MCF 10A (cell line): ENCODE measurements at regions not wholly inside any gene's neighbourhood (a gene's known extent, or its start where the extent isn't known, plus 50 kb on each side); places are given as distances from the start of the nearest gene placed in this dataset.

Experiments used
- BruUV-seq: library from RNA; stranded (reverse); fragments of 400-500 nt; replicated peaks from 2 replicates; lab custom pipeline; 2021; lab: Mats Ljungman, UMichigan
- CTCF ChIA-PET: fragments of 300-600 bp; sonication (Branson Sonifier 250); formaldehyde crosslinking; extraction: SDS; loops from one replicate; lab custom pipeline; 2021; ENCODE audit warnings: antibody characterized with exemption, inconsistent platforms; lab: Yijun Ruan, JAX
- POLR2A ChIA-PET: fragments of 300-600, 350-650 bp; sonication (Branson Sonifier 250); formaldehyde crosslinking; extraction: SDS; loops from one replicate; lab custom pipeline; 2020; ENCODE audit warnings: antibody characterized with exemption, inconsistent platforms; lab: Yijun Ruan, JAX
- DNase-seq: peaks from one replicate; pipeline ENCODE4 v3.0.0-alpha.2; 2018; ENCODE audit not compliant: unreplicated experiment
- H3K27ac Mint-ChIP-seq: one replicate; pipeline ENCODE4 v1.8.0; 2022; ENCODE audit warnings: mild to moderate bottlenecking, low read depth, mixed read lengths; ENCODE audit not compliant: unreplicated experiment
- H3K27me3 Mint-ChIP-seq: one replicate; pipeline ENCODE4 v1.8.0; 2022; ENCODE audit warnings: mixed read lengths; ENCODE audit not compliant: insufficient read depth, unreplicated experiment
- H3K36me3 Mint-ChIP-seq: one replicate; pipeline ENCODE4 v1.8.0; 2022; ENCODE audit warnings: mild to moderate bottlenecking, moderate library complexity, mixed read lengths; ENCODE audit not compliant: insufficient read depth, unreplicated experiment
- H3K4me1 Mint-ChIP-seq: one replicate; pipeline ENCODE4 v1.8.0; 2022; ENCODE audit warnings: mixed read lengths; ENCODE audit not compliant: insufficient read depth, unreplicated experiment
- H3K4me3 Mint-ChIP-seq: one replicate; pipeline ENCODE4 v1.8.0; 2022; ENCODE audit warnings: mild to moderate bottlenecking, moderate library complexity, mixed read lengths; ENCODE audit not compliant: unreplicated experiment
- H3K9me3 Mint-ChIP-seq: one replicate; pipeline ENCODE4 v1.8.0; 2022; ENCODE audit warnings: mixed read lengths; ENCODE audit not compliant: unreplicated experiment
- intact Hi-C: fragments of 100-400 bp; cut with micrococcal nuclease; formaldehyde crosslinking; loops from 2 replicates; pipeline ENCODE4 v1.14.1; 2022
- TF ChIP-seq, protein P1 (sequence below): fragments of 200-600 bp; IDR thresholded peaks from one replicate; pipeline ENCODE4 v1.8.0; 2022; ENCODE audit warnings: antibody characterized with exemption, mild to moderate bottlenecking; ENCODE audit not compliant: unreplicated experiment

DNA sequence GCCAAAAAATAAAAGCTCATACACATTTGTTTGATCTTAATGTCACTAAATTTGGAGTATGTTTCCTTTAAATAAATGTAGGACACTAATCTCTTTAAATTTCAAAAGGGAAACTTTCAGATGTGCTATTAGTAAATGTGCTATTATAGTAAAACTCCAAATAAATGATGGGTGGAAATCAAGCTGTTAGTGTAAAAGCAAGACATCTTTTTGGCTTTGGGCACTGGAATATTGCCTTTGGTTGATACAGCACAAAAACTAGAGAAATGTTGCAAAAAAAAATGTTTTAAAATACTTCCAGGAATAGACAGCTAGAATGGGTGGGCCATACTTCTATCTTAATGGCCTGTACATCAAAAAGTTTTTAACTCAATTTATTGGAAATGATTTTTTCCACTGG, 151.6 kb downstream of the FBXO8 start:
- ChIA-PET POLR2A (interaction anchor here (0.8 kb wide), 1 partner anchor 12 kb away, joined by 3 read pairs; no protein-coding TSS in a partner anchor), CTCF (interaction anchor here (0.7 to 0.8 kb wide), 2 partner anchors 21 to 142 kb away, joined by 3 read pairs; no protein-coding TSS in a partner anchor)
- BruUV-seq: no TSS peak
- Mint-ChIP-seq H3K36me3 (no peaks in the 10 kb centered on the region), H3K4me3 (no peak overlapping the region), H3K27me3 (peaks cover 80% of the 10 kb centered on the region), H3K27ac (no peak overlapping the region), H3K9me3 (no peaks in the 10 kb centered on the region), H3K4me1 (no peaks in the 10 kb centered on the region)
- intact Hi-C loops: no loop called here
- DNase-seq: no peak
- TF ChIP-seq, protein P1, sequence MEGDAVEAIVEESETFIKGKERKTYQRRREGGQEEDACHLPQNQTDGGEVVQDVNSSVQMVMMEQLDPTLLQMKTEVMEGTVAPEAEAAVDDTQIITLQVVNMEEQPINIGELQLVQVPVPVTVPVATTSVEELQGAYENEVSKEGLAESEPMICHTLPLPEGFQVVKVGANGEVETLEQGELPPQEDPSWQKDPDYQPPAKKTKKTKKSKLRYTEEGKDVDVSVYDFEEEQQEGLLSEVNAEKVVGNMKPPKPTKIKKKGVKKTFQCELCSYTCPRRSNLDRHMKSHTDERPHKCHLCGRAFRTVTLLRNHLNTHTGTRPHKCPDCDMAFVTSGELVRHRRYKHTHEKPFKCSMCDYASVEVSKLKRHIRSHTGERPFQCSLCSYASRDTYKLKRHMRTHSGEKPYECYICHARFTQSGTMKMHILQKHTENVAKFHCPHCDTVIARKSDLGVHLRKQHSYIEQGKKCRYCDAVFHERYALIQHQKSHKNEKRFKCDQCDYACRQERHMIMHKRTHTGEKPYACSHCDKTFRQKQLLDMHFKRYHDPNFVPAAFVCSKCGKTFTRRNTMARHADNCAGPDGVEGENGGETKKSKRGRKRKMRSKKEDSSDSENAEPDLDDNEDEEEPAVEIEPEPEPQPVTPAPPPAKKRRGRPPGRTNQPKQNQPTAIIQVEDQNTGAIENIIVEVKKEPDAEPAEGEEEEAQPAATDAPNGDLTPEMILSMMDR: no peak

DNA sequence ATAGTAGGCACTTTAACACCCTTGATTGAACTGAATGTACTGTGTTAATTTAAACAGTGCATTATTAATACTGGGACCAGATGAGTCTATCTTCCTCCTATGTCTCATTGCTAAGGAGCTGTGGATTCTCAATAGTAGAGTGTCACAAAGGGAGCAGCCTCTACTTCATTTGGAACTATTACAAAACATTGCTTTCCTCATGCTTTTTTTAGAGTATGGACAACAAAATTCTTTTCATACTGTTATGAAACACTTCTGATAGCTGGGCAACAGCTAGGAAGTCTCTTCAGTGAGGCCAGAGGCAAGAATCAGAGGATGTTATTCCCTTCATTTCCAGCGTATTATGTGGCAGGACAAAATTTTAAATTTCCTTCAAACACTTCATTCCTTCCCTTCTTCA, 160.8 kb downstream of the FBXO8 start:
- ChIA-PET POLR2A (no interaction called here), CTCF (interaction anchor here (0.6 to 2.0 kb wide), 5 partner anchors 9 to 702 kb away, joined by 3 to 9 read pairs (median 3); no protein-coding TSS in a partner anchor)
- Mint-ChIP-seq H3K4me3 (no peak overlapping the region), H3K27ac (no peak overlapping the region), H3K27me3 (peaks cover 86% of the 10 kb centered on the region), H3K4me1 (no peaks in the 10 kb centered on the region), H3K36me3 (no peaks in the 10 kb centered on the region), H3K9me3 (no peaks in the 10 kb centered on the region)
- TF ChIP-seq, protein P1: no peak
- BruUV-seq: no TSS peak
- intact Hi-C loops: no loop called here
- no peak for DNase-seq

DNA sequence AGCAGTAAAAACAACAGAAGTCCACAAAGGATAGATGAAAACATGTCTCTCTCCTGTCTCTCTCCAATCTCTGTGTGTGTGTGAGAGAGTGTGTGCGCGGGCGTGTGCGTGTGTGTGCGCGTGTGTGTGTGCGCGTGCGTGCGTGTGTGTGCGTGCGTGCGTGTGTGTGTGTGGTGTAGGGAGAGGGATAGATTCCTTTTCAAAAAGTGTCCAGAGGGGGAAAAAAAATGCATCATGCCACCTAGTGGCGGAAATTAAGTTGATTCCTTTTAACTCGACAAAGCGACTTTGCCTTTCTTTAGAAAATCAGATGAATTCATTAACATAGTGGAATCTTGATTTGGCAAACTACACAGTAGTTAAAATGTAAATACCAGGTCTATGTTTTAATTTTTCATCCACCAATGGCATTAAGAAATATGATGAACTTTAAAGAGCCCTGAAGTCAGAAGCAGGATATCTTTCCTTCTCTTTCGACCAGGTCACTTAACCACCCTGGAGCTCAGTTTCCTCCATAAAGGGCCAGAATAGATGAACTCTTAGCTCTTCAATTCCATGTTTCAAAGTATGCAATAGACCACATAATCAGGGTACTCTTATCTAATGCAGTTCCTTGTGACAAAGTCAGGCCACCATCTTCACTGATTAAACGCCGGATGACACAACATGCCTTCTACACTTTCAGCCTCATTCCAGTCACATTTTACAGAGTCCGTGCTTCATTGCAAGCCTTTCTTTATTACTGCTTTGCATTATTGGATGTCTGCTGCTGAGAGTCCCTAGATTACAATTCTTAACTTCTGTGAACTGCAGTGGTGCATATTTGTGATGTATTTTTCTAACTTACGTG, 162.8 kb downstream of the FBXO8 start:
- Mint-ChIP-seq H3K9me3 (no peaks in the 10 kb centered on the region), H3K27me3 (peaks cover 84% of the 10 kb centered on the region), H3K4me3 (peak overlapping the region; percentile 73), H3K36me3 (no peaks in the 10 kb centered on the region), H3K27ac (no peak overlapping the region), H3K4me1 (no peaks in the 10 kb centered on the region)
- BruUV-seq: no TSS peak
- ChIA-PET CTCF (interaction anchor here (0.6 to 2.0 kb wide), 27 partner anchors 9 to 707 kb away, joined by 3 to 21 read pairs (median 4); no protein-coding TSS in a partner anchor), POLR2A (interaction anchor here (0.8 kb wide), 1 partner anchor 11 kb away, joined by 3 read pairs; no protein-coding TSS in a partner anchor)
- TF ChIP-seq, protein P1: peak; percentile 32
- intact Hi-C loops: loop anchor here (1.0 kb wide), 2 partner anchors 614 to 700 kb away; no protein-coding TSS in a partner anchor
- DNase-seq: peak; percentile 66

DNA sequence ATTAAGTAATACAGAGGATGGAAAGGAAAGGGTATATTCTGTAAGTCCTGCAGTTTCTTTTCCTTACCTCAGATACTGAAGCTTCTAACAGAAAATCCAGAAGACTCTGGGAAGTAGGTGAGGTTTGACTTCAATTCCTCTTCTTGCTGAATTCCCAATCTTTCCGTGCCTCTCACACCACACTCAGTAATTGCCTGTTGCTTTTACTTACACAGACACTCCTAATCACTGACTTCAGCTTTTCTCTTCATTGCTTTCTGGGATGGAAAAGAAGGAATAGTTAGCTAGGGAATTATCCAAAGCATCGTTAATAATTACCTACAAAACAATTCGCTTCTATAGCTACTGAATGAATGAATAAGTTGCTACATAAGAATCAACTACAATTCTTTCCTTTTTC, 163.6 kb downstream of the FBXO8 start:
- Mint-ChIP-seq H3K36me3 (no peaks in the 10 kb centered on the region), H3K4me3 (peak overlapping the region; percentile 73), H3K9me3 (no peaks in the 10 kb centered on the region), H3K4me1 (no peaks in the 10 kb centered on the region), H3K27me3 (peaks cover 84% of the 10 kb centered on the region), H3K27ac (no peak overlapping the region)
- DNase-seq: no peak
- intact Hi-C loops: loop anchor here (1.0 kb wide), 2 partner anchors 614 to 700 kb away; no protein-coding TSS in a partner anchor
- no TSS peak for BruUV-seq
- POLR2A ChIA-PET: interaction anchor here (0.8 kb wide), 1 partner anchor 12 kb away, joined by 3 read pairs; no protein-coding TSS in a partner anchor
- CTCF ChIA-PET: interaction anchor here (0.7 to 2.0 kb wide), 20 partner anchors 10 to 706 kb away, joined by 3 to 21 read pairs (median 4); no protein-coding TSS in a partner anchor
- TF ChIP-seq, protein P1: no peak
